ENCODE measurements at regions not wholly inside any gene's neighbourhood (a gene's known extent, or its start where the extent isn't known, plus 50 kb on each side); places are given as distances from the start of the nearest gene placed in this dataset.

- DNase-seq: no peak
These were observed 176.2 kb downstream of the TFAP2C start for GRCh38 chr20:56805313-56805712.

- no peak for DNase-seq
These were observed 176.9 kb downstream of the TFAP2C start for GRCh38 chr20:56805966-56806365.

GRCh38 chr20:56806952-56807517, 177.9 kb downstream of the TFAP2C start:
- DNase-seq: no peak

- DNase-seq: no peak
These were observed 179.1 kb downstream of the TFAP2C start for GRCh38 chr20:56808117-56808725.

GRCh38 chr20:56808732-56809131, 179.6 kb downstream of the TFAP2C start:
- DNase-seq: no peak

- no peak for DNase-seq
These were observed 180.6 kb downstream of the TFAP2C start for GRCh38 chr20:56809668-56810067.

GRCh38 chr20:56810141-56810540, 181.0 kb downstream of the TFAP2C start:
- no peak for DNase-seq

- DNase-seq: no peak
These were observed 186.7 kb downstream of the TFAP2C start for GRCh38 chr20:56815796-56816195.

GRCh38 chr20:56816349-56816748, 187.2 kb downstream of the TFAP2C start:
- DNase-seq: no peak

- DNase-seq: no peak
These were observed 188.9 kb downstream of the TFAP2C start for GRCh38 chr20:56817780-56818675.

GRCh38 chr20:56820984-56821383, 191.9 kb downstream of the TFAP2C start:
- no peak for DNase-seq

- no peak for DNase-seq
These were observed 197.2 kb downstream of the TFAP2C start for GRCh38 chr20:56826306-56826704.

GRCh38 chr20:56826705-56827665, 197.9 kb downstream of the TFAP2C start:
- no peak for DNase-seq

GRCh38 chr20:56827763-56828162, 198.7 kb downstream of the TFAP2C start:
- no peak for DNase-seq

GRCh38 chr20:56828402-56828801, 199.3 kb downstream of the TFAP2C start:
- no peak for DNase-seq

- DNase-seq: no peak
These were observed 200.8 kb downstream of the TFAP2C start for GRCh38 chr20:56829788-56830385.

GRCh38 chr20:56831795-56832194, 202.7 kb downstream of the TFAP2C start:
- no peak for DNase-seq

- no peak for DNase-seq
These were observed 204.3 kb downstream of the TFAP2C start for GRCh38 chr20:56833427-56833826.

- no peak for DNase-seq
These were observed 206.9 kb downstream of the TFAP2C start for GRCh38 chr20:56835829-56836550.

- DNase-seq: no peak
These were observed 210.1 kb downstream of the TFAP2C start for GRCh38 chr20:56839222-56839621.

- DNase-seq: no peak
These were observed 210.7 kb downstream of the TFAP2C start for GRCh38 chr20:56839786-56840185.
